GM12878 (cell line): ENCODE measurements at regions not wholly inside any gene's neighbourhood (a gene's known extent, or its start where the extent isn't known, plus 50 kb on each side); places are given as distances from the start of the nearest gene placed in this dataset.

ENCODE experiments used
- ATAC-seq: fragments of 200-7000 bp; cut with Tn5 transposase; 3 replicates; pipeline ENCODE4 v1.9.1; 2020; ENCODE audit warnings: mild to moderate bottlenecking, moderate library complexity
- BruUV-seq: library from RNA; stranded (reverse); fragments of 400-500 nt; replicated peaks from 2 replicates; lab custom pipeline; 2021; lab: Mats Ljungman, UMichigan
- CTCF ChIA-PET: fragments of 300-600 bp; sonication (Branson Sonifier 250); formaldehyde crosslinking; extraction: SDS; loops from one replicate; lab custom pipeline; 2021; ENCODE audit warnings: inconsistent platforms; lab: Yijun Ruan, JAX
- POLR2A ChIA-PET: fragments of 350-600 bp; formaldehyde crosslinking; extraction: SDS; loops from one replicate; lab custom pipeline; 2021; ENCODE audit warnings: inconsistent platforms; lab: Charles Lee
- RAD21 ChIA-PET: fragments of 300-600 bp; sonication (Branson Sonifier 250); formaldehyde crosslinking; loops from one replicate; lab custom pipeline; 2023; ENCODE audit warnings: antibody characterized with exemption; ENCODE audit not compliant: unreplicated experiment; lab: Charles Lee
- SMC1A ChIA-PET: fragments of 300-600 bp; sonication (Branson Sonifier 250); formaldehyde crosslinking; loops from one replicate; lab custom pipeline; 2023; ENCODE audit not compliant: unreplicated experiment, uncharacterized antibody; lab: Charles Lee
- DNase-seq: peaks from one replicate; pipeline ENCODE4 v3.0.0-alpha.2; 2011; ENCODE audit warnings: low read depth, low spot score
- FAIRE-seq: peaks from 3 replicates; lab custom pipeline; 2011; peaks lifted over from hg19 to GRCh38; lab: Jason Lieb, UNC
- H2AFZ ChIP-seq: 2 replicates; pipeline ENCODE4 v1.6.0; 2011; ENCODE audit warnings: low read depth, low read length, control low read depth; ENCODE audit not compliant: control insufficient read depth
- H3K27ac ChIP-seq: 2 replicates; pipeline ENCODE4 v1.5.1; 2011; ENCODE audit warnings: control low read depth; ENCODE audit not compliant: control insufficient read depth, insufficient read depth
- H3K27me3 ChIP-seq, 2 experiments: replicated peaks in 1 of 2; 2 replicates each; pipeline versions ENCODE4 v1.6.0 to v1.6.1; 2011; ENCODE audit warnings: low read length in 1 of 2; ENCODE audit not compliant: control insufficient read depth in 2 of 2, insufficient read depth in 2 of 2
- H3K36me3 ChIP-seq, 2 experiments: 2 replicates each; pipeline ENCODE4 v1.5.1; 2011; ENCODE audit warnings: low read length in 1 of 2; ENCODE audit not compliant: control insufficient read depth in 2 of 2, insufficient read depth in 2 of 2
- H3K4me1 ChIP-seq: 2 replicates; pipeline ENCODE4 v1.6.1; 2011; ENCODE audit warnings: mild to moderate bottlenecking, low read length, moderate library complexity, mixed read lengths; ENCODE audit not compliant: control insufficient read depth, insufficient read depth
- H3K4me2 ChIP-seq: 2 replicates; pipeline ENCODE4 v1.6.0; 2011; ENCODE audit warnings: control low read depth; ENCODE audit not compliant: control insufficient read depth, insufficient read depth
- H3K4me3 ChIP-seq: fragments of 200-600 bp; sonication (generic); 2 replicates; pipeline ENCODE4 v1.5.1; 2016
- H3K79me2 ChIP-seq: 2 replicates; pipeline ENCODE4 v1.6.0; 2011; ENCODE audit warnings: low read length; ENCODE audit not compliant: control insufficient read depth, insufficient read depth
- H3K9ac ChIP-seq: 2 replicates; pipeline ENCODE4 v1.8.0; 2011; ENCODE audit warnings: low read length, control low read depth, mixed read lengths; ENCODE audit not compliant: control insufficient read depth, insufficient read depth
- H3K9me3 ChIP-seq: replicated peaks from 3 replicates; pipeline ENCODE4 v1.5.1; 2011; ENCODE audit warnings: mild to moderate bottlenecking, low read length; ENCODE audit not compliant: control insufficient read depth, insufficient read depth
- H4K20me1 ChIP-seq: 2 replicates; pipeline ENCODE4 v1.6.0; 2011; ENCODE audit not compliant: control insufficient read depth, insufficient read depth
- CUX1 ChIP-seq: IDR thresholded peaks from 2 replicates; pipeline ENCODE4 v1.6.1; 2012; ENCODE audit warnings: improper control_type of control experiment, low read depth, low read length; ENCODE audit not compliant: insufficient replicate concordance
- PAX8 ChIP-seq: fragments of 450-650 bp; IDR thresholded peaks from 2 replicates; pipeline ENCODE4 v1.6.1; 2017; ENCODE audit warnings: mild to moderate bottlenecking, moderate library complexity
- WRNIP1 ChIP-seq: IDR thresholded peaks from 2 replicates; pipeline ENCODE4 v1.6.1; 2011; ENCODE audit warnings: low read depth, low read length, improper control_type of control experiment, borderline replicate concordance
- WGBS: methylation state at CpG from one replicate; pipeline ENCODE4 v1.1.6; 2016; ENCODE audit warnings: low lambda C conversion rate; ENCODE audit not compliant: insufficient replicate concordance, insufficient coverage; ENCODE audit errors: missing lambda C conversion rate; 5-methylcytosine and 5-hydroxymethylcytosine counted together
- in situ Hi-C: fragments of 300-500 bp; cut with MboI; formaldehyde crosslinking; loops from 9 replicates; pipeline ENCODE4 v1.14.3; 2018; ENCODE audit warnings: mixed read lengths
- intact Hi-C: fragments of 100-400 bp; cut with micrococcal nuclease; formaldehyde crosslinking; loops from one replicate; pipeline ENCODE4 v1.14.2; 2022; ENCODE audit not compliant: unreplicated experiment
- TF ChIP-seq, protein P1 (sequence below): fragments of 450-650 bp; IDR thresholded peaks from 2 replicates; pipeline ENCODE4 v1.6.1; 2016; ENCODE audit warnings: mild to moderate bottlenecking

- no peak for TF ChIP-seq CUX1
- TF ChIP-seq WRNIP1: no peak
- no peak for TF ChIP-seq PAX8
Observed at GRCh38 chr1:90391126-90391525, 326.0 kb downstream of the BARHL2 start (continued).

- Histone ChIP-seq H3K36me3 (no peaks in the 10 kb centered on the region), H4K20me1 (no peaks in the 10 kb centered on the region), H3K9ac (no peak overlapping the region), H3K27ac (no peak overlapping the region), H3K4me1 (no peaks in the 10 kb centered on the region), H3K4me2 (no peak overlapping the region), H2AFZ (no peak overlapping the region), H3K79me2 (no peaks in the 10 kb centered on the region), H3K27me3 (no peaks in the 10 kb centered on the region; a peak in 1 of 4 replicates), H3K4me3 (no peak overlapping the region), H3K9me3 (no peaks in the 10 kb centered on the region)
- ChIA-PET CTCF (interaction anchor here (1.0 to 1.3 kb wide), 2 partner anchors 18 to 304 kb away, joined by 3 to 4 read pairs; no protein-coding TSS in a partner anchor), RAD21 (interaction anchor here (1.4 kb wide), 1 partner anchor 68 kb away, joined by 3 read pairs; no protein-coding TSS in a partner anchor), POLR2A (no interaction called here), SMC1A (interaction anchor here (0.7 to 1.4 kb wide), 8 partner anchors 10 to 213 kb away, joined by 3 to 4 read pairs (median 3); no protein-coding TSS in a partner anchor)
- intact Hi-C loops (no loop called here), in situ Hi-C loops (no loop called here)
- TF ChIP-seq, protein P1, sequence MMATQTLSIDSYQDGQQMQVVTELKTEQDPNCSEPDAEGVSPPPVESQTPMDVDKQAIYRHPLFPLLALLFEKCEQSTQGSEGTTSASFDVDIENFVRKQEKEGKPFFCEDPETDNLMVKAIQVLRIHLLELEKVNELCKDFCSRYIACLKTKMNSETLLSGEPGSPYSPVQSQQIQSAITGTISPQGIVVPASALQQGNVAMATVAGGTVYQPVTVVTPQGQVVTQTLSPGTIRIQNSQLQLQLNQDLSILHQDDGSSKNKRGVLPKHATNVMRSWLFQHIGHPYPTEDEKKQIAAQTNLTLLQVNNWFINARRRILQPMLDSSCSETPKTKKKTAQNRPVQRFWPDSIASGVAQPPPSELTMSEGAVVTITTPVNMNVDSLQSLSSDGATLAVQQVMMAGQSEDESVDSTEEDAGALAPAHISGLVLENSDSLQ: no peak
- no TSS peak for BruUV-seq
- FAIRE-seq (no peak), ATAC-seq (no peak), DNase-seq (no peak)
- WGBS: 46% methylated on average over 6 of the region's 6 CpGs
Observed at GRCh38 chr1:90387805-90388204, 329.3 kb downstream of the BARHL2 start.
